ENCODE measurements at regions not wholly inside any gene's neighbourhood (a gene's known extent, or its start where the extent isn't known, plus 50 kb on each side); places are given as distances from the start of the nearest gene placed in this dataset.

DNA sequence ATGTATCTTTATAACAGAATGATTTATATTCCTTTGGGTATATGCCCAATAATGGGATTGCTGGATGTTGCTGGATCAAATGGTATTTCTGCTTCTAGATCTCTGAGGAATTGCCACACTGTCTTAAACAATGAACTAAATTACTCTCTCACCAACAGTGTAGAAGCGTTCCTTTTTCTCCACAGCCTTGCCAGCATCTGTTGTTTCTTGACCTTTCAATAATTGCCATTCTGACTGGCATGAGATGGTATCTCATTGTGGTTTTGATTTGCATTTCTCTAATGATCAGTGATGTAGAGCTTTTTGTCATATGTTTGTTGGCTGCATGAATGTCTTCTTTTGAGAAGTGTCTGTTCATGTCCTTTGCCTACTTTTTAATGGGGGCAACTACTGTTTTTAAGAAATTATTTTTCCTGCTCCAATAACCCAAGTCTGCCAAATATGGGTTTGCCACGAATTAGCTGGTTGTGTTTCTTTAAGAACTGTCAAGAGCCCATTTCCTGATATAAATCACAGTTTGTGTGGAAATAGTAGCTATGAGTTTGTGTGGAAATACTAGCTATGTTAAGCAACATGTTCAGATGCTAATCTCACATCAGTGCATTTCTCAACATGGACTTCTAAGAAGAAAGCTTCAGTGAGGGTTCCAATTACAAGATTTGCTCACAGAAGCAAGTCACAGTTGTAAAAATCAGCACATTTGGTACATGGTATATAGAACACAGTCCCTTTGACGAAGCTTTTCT is 259.4 kb downstream of the ANAPC1 start:
- TF ChIP-seq, protein P1, sequence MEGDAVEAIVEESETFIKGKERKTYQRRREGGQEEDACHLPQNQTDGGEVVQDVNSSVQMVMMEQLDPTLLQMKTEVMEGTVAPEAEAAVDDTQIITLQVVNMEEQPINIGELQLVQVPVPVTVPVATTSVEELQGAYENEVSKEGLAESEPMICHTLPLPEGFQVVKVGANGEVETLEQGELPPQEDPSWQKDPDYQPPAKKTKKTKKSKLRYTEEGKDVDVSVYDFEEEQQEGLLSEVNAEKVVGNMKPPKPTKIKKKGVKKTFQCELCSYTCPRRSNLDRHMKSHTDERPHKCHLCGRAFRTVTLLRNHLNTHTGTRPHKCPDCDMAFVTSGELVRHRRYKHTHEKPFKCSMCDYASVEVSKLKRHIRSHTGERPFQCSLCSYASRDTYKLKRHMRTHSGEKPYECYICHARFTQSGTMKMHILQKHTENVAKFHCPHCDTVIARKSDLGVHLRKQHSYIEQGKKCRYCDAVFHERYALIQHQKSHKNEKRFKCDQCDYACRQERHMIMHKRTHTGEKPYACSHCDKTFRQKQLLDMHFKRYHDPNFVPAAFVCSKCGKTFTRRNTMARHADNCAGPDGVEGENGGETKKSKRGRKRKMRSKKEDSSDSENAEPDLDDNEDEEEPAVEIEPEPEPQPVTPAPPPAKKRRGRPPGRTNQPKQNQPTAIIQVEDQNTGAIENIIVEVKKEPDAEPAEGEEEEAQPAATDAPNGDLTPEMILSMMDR (IDR thresholded peaks at IDR 0.05), result no peak
- no peak for TF ChIP-seq EZH2 (IDR thresholded peaks at IDR 0.05; ENCODE audit: borderline replicate concordance, insufficient read depth, low read depth, low read length, poor library complexity, severe bottlenecking)
